Breast epithelium (tissue), 3 donors: ENCODE measurements at regions not wholly inside any gene's neighbourhood (a gene's known extent, or its start where the extent isn't known, plus 50 kb on each side); places are given as distances from the start of the nearest gene placed in this dataset.

Source experiments
- CTCF ChIP-seq, 3 donors: fragments of 450-650 bp; IDR thresholded peaks; one replicate each; pipeline ENCODE4 v1.5.1; 2016 to 2017; ENCODE audit warnings: antibody characterized with exemption in 3 of 3, mild to moderate bottlenecking in 3 of 3, moderate library complexity in 3 of 3
- POLR2AphosphoS5 ChIP-seq, 3 donors: sonication (generic); formaldehyde crosslinking; IDR thresholded peaks; one replicate each; pipeline ENCODE4 v1.6.1; 2017; ENCODE audit warnings: antibody characterized with exemption in 3 of 3

GRCh38 chr1:72763481-72763880, 481.1 kb upstream of the NEGR1 start:
- TF ChIP-seq POLR2AphosphoS5 (IDR thresholded peaks at IDR 0.05) (no peak), CTCF (IDR thresholded peaks at IDR 0.05) (no peak)
